ENCODE measurements at regions not wholly inside any gene's neighbourhood (a gene's known extent, or its start where the extent isn't known, plus 50 kb on each side); places are given as distances from the start of the nearest gene placed in this dataset.

- Histone ChIP-seq H3K4me3 (no peak overlapping the region), H3K36me3 (replicated peaks) (no peaks in the 10 kb centered on the region), H3K4me1 (peaks cover 8% of the 10 kb centered on the region), H3K9me3 (no peaks in the 10 kb centered on the region), H3K27me3 (ENCODE audit: low read depth) (no peaks in the 10 kb centered on the region)
- no peak for DNase-seq (ENCODE audit: low spot score in 2 of 2)
- in situ Hi-C loops (cut with MboI; ENCODE audit: low sequenced_read_pairs) = loop anchor here (10.0 to 25.0 kb wide), 2 partner anchors 285 to 527 kb away; no protein-coding TSS in a partner anchor
Observed at GRCh38 chr1:99177465-99177864, 86.8 kb upstream of the PLPPR4 start.

DNA sequence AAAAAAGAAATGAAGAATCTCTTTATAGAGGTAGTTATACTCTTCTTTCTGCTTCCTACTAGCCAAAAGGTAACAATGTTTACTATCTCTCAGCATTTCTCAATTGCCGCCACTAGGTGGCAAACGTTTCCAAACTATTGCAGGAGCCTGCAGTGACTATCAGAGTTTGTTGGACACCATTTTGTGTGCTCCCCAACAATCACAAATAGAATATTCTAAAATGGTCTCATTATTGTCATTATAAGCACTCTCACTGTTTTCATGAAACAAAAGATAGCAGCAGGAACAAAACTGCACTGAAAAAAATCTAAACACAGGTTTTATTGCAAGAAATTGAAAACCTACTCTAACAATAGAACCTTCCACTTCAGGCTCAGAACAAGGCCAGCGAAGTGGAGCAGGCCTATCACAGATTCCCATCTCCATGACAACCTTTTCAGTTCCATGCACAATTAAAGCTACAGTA lies 83.9 kb upstream of the PLPPR4 start:
- no peaks in the 10 kb centered on the region for H3K27me3 ChIP-seq (ENCODE audit: low read depth)
- H3K4me3 ChIP-seq = no peak overlapping the region
- no peaks in the 10 kb centered on the region for H3K36me3 ChIP-seq (replicated peaks)
- peaks cover 12% of the 10 kb centered on the region for H3K4me1 ChIP-seq
- in situ Hi-C loops (cut with MboI; ENCODE audit: low sequenced_read_pairs) = loop anchor here (25.0 kb wide), 1 partner anchor 282 kb away; no protein-coding TSS in a partner anchor
- DNase-seq (ENCODE audit: low spot score in 2 of 2) = peak; percentile 85 to 91
- H3K9me3 ChIP-seq = no peaks in the 10 kb centered on the region

GRCh38 chr1:99180915-99181314 lies 83.4 kb upstream of the PLPPR4 start:
- Histone ChIP-seq H3K27me3 (ENCODE audit: low read depth) (no peaks in the 10 kb centered on the region), H3K4me3 (no peak overlapping the region), H3K9me3 (no peaks in the 10 kb centered on the region), H3K36me3 (replicated peaks) (no peaks in the 10 kb centered on the region), H3K4me1 (peaks cover 12% of the 10 kb centered on the region)
- in situ Hi-C loops (cut with MboI; ENCODE audit: low sequenced_read_pairs) = loop anchor here (25.0 kb wide), 1 partner anchor 281 kb away; no protein-coding TSS in a partner anchor
- DNase-seq (ENCODE audit: low spot score in 2 of 2) = no peak

GRCh38 chr1:99181892-99182291 lies 82.4 kb upstream of the PLPPR4 start:
- Histone ChIP-seq H3K27me3 (ENCODE audit: low read depth) (no peaks in the 10 kb centered on the region), H3K4me3 (no peak overlapping the region), H3K36me3 (replicated peaks) (no peaks in the 10 kb centered on the region), H3K9me3 (no peaks in the 10 kb centered on the region), H3K4me1 (peaks cover 12% of the 10 kb centered on the region)
- no peak for DNase-seq (ENCODE audit: low spot score in 2 of 2)
- in situ Hi-C loops (cut with MboI; ENCODE audit: low sequenced_read_pairs) = loop anchor here (25.0 kb wide), 1 partner anchor 280 kb away; no protein-coding TSS in a partner anchor

DNA sequence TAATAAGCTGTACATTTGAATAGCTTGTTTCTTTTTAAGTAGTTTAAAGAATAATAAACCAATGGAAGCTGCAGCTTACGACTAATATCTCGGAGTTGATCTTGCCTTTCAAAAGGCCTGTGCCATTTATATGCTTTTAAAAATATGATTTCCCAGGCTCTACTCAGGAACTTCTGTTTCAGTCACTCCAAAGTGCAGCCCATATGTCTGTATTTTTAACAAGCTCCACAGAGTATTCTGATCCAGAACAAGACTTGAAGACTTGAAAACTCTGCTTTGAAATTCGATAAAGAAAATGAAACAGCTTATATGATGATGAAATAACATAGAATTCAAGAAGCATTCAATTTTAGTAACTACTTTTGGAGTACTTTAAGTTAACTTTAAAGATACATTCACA lies 79.1 kb upstream of the PLPPR4 start:
- Histone ChIP-seq H3K4me3 (no peak overlapping the region), H3K36me3 (replicated peaks) (no peaks in the 10 kb centered on the region), H3K27me3 (ENCODE audit: low read depth) (no peaks in the 10 kb centered on the region), H3K9me3 (no peaks in the 10 kb centered on the region), H3K4me1 (peaks cover 10% of the 10 kb centered on the region)
- DNase-seq (ENCODE audit: low spot score in 2 of 2) = no peak
- in situ Hi-C loops (cut with MboI; ENCODE audit: low sequenced_read_pairs) = loop anchor here (25.0 kb wide), 1 partner anchor 277 kb away; no protein-coding TSS in a partner anchor

GRCh38 chr1:99193431-99193830 lies 70.9 kb upstream of the PLPPR4 start:
- Histone ChIP-seq H3K9me3 (no peaks in the 10 kb centered on the region), H3K36me3 (replicated peaks) (no peaks in the 10 kb centered on the region), H3K4me3 (no peak overlapping the region), H3K27me3 (ENCODE audit: low read depth) (no peaks in the 10 kb centered on the region), H3K4me1 (no peaks in the 10 kb centered on the region)
- no peak for DNase-seq (ENCODE audit: low spot score in 2 of 2)
- in situ Hi-C loops (cut with MboI; ENCODE audit: low sequenced_read_pairs) = loop anchor here (25.0 kb wide), 1 partner anchor 269 kb away; no protein-coding TSS in a partner anchor

DNA sequence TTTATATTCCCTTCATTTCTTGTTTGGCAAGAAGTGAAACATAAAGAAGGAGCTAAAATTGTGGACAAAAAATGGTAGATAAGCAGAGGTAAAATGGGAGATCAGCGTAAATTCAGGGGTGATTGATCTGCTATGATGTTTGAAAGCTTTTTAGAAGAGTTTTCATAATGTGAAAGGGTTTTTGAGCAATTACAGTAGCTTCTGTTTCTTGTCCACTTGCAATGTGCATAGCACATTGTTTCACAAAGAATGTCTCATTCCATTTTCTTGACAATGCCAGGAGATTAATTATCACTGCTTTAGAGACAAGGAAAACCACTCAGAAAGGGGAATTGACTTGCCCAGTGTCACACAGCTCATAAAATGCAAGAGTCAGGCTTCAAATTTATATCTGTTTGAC lies 65.9 kb upstream of the PLPPR4 start:
- H3K4me1 ChIP-seq = no peaks in the 10 kb centered on the region
- H3K9me3 ChIP-seq = no peaks in the 10 kb centered on the region
- no peaks in the 10 kb centered on the region for H3K36me3 ChIP-seq (replicated peaks)
- no peaks in the 10 kb centered on the region for H3K27me3 ChIP-seq (ENCODE audit: low read depth)
- no peak for DNase-seq (ENCODE audit: low spot score in 2 of 2)
- in situ Hi-C loops (cut with MboI; ENCODE audit: low sequenced_read_pairs) = loop anchor here (25.0 kb wide), 1 partner anchor 264 kb away; no protein-coding TSS in a partner anchor
- H3K4me3 ChIP-seq = no peak overlapping the region

- DNase-seq (ENCODE audit: low spot score in 2 of 2) = no peak
Observed at GRCh38 chr1:99207216-99207615, 57.1 kb upstream of the PLPPR4 start.

More at GRCh38 chr1:99207216-99207615, 57.1 kb upstream of the PLPPR4 start:
- Histone ChIP-seq H3K36me3 (replicated peaks) (no peaks in the 10 kb centered on the region), H3K4me3 (no peak overlapping the region), H3K27me3 (ENCODE audit: low read depth) (no peaks in the 10 kb centered on the region), H3K9me3 (no peaks in the 10 kb centered on the region), H3K4me1 (no peaks in the 10 kb centered on the region)
- in situ Hi-C loops (cut with MboI; ENCODE audit: low sequenced_read_pairs) = no loop called here

Measured in HAP-1 (cell line).